Embryonic facial prominence (tissue), 1 donor: ENCODE measurements at regions not wholly inside any gene's neighbourhood (a gene's known extent, or its start where the extent isn't known, plus 50 kb on each side); places are given as distances from the start of the nearest gene placed in this dataset.

ENCODE experiments used
- DNase-seq: peaks from one replicate; pipeline ENCODE4 v3.0.0-alpha.2; 2016; ENCODE audit errors: extremely low spot score

DNA sequence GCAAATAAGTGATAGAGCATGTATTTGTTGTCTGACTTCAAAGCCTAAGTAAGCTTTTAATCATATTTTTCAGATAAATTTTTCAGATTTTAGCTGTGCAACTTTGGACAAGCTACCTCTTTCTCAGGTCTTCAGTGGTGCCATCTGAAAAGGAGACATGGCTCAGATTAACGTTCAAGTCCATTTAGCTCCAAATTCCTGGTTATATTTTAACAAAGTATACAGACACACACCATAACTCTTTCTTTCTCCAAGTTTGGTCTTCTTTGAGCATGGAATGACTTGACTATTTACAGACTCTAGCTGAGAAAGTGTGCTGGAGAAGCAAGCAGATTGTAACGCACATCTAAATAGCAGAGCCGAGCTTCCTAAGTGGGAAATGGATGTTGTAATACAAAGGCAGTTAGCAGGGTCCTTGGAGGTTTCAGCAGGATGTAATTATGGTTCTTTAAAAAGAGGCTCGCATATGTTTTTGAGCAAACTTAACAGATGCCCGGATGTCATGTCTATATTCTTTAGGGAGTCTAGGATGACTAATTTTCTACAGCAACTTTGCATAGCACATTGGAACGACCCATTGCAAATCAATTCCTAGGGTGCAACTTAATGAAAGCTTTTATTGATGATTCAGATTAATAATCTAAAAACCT is 128.1 kb upstream of the E2F8 start:
- peak; percentile 28 for DNase-seq

DNA sequence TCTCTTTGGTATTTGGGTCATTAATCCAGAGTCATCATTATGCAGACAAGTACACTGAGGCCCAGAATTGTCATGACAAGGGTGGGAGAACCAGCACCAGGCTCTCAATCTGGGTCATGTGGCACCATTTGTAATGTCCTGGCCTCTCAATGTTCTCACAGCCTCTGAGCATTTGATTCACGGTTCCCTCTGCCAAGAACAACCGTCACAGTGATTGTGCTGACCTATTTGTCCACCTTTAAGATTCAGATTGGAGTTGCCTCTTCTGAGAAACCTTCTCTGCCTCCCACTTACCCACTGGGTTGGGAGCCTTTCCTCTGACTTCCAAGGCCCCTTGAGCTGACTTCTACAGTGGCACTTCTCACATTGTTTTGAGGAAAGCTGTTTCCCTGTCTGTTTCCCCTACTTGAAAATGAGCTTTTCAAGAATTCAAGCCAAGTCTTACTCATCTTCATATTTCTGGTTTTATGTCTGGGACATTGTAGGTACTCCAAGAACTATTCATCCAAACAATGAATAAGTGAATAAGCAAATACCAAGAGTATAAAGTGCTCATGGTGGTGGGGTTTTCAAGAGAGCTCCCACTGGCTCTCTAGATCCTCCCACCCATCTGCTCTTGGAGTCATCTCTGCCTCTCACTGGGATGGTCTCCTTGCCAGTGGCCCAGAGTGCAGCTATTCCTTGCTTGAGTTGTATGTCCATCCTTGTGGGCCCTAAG is 126.4 kb upstream of the E2F8 start:
- DNase-seq = no peak

DNA sequence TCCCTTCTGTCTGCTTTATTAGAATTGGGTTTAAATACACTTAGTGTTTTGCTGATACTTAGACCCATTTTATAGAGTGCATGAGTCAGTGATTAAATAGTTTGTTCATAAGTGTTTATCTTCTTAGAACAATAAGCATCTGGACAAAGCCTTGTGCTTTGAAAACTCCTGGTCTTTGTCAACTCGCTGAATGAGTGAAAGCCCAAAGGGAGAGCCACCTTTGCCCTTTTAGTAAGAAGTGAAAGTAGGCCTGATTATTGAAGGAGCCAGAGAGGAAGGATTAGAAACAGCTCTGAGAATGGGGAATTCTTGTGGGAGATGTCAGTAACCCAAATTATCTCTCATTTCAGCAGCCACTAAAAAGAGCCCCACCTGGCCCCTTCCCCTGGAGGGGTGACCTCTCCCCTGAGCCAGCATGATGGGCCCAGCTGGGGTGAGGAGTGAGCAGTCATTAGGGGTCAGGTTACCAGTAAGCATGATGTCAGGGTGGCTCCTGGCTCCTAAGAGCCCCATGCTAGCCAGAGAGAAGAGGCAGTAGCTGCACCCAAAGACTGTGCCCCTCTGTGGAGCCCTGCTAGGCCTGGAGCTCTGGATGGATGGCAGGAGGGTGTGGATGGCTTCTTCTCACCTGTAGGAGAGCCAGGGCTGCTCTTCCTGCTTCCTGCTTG is 125.1 kb upstream of the E2F8 start:
- no peak for DNase-seq

DNA sequence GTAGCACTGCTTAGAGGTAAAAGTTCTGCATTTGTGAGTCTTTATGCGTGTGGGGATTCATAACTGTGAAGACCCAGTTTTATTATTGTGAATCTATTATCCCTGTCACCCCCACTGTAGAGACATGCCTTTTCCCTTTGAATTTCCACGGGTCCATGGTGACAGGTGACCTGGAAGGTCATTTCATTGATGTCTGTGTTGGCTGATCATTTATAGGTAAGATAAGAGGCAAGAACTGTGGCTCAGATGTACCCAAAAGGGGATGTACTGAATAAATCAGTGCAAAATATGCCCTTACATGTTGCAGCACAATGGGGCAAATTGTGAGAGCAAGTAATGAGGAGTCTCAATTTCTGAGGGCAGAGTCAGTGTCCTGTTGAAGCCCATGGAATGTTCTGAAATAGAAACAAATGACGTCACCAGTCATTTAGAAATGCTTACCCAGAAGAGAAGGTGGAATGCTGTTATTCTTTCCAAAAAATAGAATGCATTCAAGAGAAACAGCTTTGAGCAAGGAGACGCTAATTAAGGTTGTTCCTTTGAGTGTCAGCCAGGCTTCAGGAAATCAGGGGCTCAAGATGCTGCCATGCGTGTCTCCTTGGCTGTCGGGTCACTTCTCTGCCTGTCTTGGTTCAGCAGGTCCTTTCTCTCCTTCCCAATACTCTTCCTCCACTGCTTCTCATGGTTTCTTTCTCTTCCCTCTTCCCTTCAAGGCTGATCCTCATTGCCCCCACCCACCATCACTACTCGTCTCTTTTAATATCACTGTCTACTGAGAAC is 118.7 kb upstream of the E2F8 start:
- no peak for DNase-seq

DNA sequence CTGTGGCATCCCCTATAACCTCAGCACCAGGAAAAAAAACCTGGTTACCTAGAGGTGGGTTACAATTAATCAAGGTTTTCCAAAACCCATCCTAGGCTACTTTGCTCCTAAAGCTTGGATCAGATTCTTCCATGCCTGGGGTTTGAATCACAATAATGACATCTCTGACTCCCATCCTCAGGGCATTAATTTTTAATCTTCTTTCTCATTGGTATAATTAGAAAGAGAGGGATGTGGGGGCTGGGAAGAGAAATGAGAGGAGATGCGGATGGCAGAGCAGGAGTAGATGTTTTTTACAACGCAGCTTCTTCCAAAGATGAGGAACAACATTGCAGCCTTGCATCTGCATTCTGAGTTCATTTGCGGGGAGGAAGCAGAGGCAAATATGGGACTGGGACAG is 117.2 kb upstream of the E2F8 start:
- no peak for DNase-seq

DNA sequence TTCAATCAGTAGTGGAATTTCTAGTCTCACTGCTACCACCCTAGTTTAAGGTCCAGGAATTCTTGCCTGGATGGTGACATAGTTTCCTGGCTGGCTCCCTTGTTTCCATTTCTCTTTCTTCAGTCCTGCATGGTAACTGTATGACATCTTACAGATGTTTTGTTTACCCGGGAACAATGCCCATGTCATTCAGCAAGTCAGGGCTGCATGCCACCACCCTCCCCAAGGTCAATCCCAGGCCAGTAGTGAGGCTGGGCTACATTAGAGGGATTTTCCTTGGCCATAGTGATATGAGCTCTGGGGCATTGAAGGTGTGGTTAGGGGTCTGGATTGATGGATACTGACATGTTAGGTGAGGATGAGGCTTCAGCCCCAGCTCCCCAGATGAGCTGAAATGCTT is 114.9 kb upstream of the E2F8 start:
- no peak for DNase-seq

DNA sequence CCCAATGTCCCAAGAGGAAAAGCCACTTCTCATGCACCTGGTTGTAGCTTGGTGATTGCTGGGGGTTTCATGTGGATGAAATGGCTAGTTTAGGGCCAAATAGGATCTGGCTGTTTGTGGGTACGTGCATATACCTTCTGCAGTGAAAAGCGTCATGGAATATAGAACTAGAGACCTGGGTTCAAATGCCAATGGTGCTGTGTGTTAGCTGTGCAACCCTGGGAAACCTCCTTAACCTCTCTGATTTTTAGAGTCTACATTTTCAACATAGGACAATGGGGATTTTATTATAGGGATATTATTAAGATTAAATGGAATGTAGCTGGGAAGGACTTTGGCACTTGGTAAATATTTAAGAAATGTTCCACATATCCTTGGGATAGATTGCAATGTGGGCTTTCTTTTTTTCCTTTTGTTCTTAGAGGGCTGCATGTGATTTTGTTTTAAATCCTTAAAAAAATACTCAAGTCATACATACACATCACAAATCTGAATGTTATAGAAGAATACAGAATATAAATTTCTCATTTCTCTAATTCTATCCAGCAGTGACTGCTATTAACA is 112.6 kb upstream of the E2F8 start:
- DNase-seq = no peak

DNA sequence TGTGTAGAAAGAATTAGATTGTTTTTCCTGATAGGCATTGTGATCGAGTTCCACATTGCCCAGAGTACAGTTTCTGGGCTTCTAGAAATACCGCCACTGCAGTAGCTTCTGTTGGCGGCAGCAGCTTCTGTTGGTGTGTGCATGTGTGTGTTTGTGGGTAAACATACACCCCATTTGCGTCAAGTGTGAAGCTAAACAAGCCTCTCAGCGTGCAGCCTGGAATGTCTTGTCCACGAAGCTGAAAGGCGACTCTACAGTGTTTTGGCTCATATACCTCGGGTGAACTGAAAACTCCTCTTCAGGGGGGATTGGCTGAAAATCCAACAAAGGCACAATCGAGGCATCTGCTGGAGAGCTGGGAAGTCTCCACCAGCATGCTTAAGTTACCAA is 112.0 kb upstream of the E2F8 start:
- DNase-seq = no peak

DNA sequence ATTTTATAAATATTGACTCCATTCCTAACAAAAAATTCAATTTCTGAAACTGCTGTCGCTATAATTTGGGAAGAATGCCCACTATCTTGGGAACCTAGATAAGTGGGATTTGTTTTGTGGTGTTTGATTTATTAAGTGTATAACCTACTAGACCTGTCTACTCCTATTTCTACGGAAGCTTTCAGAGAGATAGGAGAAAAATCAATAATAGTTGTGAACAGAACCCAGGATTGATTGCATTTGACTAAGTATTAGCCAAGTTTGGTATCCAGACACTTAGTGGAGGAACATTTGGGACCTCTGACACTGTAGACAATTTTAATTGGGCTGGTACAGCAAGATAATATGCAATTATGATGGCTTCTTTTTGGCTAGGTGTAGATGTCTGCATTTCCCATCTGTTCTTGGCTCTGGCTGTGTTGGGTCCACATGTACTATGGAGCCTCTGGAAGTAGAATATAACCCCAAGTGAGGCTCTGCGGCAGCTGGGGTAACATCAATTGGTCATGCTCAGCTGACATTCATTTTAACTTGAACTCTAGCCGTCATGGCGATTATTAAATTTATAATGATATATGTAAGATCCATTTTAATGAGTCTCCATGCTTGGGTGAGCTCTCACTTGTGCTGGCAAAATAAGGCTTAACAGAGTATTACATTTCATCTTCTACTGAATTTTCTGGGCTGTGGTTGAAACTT is 111.5 kb upstream of the E2F8 start:
- DNase-seq = no peak

DNA sequence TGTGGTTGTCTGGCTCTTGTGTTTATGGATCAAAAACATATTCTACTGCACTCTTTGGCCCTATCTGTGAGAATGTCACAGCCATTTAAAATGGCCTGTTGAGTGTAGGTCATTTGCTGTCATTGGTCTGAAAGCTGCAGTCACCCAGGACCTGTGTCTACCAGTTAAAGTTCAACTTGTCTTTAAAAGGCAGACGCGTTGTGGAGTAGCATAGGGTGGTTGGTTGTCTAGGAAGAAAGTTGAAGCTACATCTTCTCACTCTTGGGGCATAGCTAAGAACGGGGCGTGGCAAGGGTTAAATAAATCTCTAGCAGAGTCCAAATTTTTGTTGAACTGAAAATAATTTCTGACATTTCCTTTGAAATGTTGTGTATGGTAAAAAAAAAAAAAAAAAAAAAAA is 110.7 kb upstream of the E2F8 start:
- no peak for DNase-seq

DNA sequence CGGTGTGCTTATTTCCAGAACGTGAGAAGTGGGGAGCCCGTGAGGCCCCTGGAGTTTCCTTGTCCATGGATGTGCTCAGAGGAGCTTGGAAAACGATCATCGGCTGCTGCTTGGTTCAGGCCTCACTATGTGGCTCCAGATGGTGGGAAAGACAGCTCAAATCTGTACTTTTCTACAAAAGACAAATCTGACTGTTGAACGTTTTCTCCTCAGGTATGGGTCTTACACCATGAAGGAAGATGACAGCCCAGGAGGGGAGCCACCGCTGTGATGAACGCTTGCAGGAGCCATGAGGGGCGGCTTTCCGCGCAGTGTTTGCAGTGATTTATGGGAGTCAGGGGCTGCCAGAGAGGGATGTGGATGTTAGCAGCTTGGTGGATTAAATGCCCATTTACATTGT is 109.4 kb upstream of the E2F8 start:
- no peak for DNase-seq

DNA sequence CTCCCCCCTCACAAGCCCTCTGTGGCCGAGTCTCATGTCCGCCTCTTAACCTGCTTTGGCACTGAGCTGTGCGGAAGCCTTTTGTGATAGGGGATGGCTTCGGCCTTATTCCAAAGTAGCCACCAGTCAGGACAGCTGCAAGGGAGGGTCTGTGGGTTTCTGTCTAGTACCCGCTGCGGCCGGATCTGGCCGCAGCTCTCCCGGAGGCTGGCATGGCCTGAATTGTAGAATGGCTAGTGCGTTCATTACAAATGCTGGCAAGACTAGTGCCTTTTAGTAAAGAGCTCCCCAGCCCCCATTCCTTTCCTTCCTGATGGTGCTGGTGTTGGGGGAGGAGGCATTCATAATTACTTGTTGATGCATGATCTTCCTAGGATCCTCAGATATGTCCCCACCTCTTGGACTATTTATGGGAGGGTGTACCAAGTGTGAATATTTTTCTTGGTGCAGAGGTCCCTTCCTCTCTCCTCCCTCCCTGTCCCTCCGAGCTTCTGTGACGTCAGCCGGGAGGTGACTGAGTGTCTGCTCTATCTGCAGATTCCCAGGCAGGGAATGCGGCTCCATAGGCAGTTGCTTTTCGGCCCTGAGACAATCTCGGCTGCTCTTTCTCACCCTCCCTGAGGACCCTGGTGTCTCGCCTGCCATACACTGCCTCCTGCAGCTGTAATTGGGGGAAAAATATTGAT is 108.7 kb upstream of the E2F8 start:
- DNase-seq = no peak

DNA sequence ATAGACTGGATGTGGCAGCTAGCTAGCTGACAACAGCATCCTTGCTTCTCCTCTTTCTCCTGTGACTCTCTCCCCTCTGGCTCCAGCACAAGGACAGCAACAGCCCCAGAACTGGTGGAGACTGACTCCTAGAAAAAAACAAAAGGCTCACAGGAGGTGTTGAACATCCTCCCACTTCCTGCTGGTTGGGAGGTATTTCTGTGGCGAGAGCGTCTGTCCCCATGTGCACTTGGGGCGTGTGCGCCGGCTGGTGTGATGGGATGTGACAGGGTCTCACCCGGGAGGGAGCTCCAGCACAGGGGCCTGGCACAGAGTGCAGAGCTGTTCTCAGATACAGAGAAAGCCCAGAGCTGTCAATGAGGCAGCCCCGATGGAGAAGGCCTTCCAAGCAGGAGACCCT is 107.2 kb upstream of the E2F8 start:
- no peak for DNase-seq

DNA sequence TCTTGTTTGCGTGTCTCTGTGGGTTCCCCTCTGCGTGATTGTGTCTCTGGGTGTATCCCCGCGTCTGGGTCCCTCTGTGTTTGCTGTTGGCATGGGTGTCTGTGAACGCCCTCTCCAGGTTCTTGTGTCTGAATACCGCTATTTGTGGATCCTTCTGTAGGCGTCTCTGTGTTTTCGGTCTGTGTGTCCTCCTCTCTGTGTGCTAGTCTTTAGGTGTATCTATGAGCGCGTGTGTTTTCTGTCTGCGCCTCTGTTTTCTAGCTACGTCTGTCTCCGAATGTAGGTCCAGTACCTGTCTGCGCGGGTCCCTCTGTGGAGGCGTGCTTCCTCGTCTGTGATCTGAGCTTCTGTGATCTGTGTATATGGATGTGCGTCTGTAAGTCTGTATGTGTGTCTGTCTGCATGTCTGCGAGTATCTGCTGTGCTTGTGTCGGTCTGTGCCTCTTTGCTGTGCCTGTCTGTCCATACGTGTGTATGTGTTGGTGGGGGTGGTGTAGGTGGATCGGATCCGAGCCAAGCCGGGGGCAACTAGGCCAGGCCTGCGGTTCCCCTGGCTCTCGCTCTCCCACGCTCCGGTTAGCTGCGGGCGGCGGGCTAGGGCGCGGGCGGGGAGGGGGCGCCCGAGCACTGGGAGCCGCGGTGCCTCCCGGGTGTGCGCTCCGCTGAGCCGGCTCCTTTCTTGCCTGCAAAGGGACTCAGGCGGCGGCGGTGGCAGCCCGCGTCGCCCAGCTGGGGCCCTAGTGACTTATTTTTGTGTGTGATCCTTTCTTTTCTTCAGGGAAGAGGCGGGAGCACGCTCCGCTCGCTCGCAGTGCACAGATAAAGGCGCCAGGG is 105.3 kb upstream of the E2F8 start:
- no peak for DNase-seq

DNA sequence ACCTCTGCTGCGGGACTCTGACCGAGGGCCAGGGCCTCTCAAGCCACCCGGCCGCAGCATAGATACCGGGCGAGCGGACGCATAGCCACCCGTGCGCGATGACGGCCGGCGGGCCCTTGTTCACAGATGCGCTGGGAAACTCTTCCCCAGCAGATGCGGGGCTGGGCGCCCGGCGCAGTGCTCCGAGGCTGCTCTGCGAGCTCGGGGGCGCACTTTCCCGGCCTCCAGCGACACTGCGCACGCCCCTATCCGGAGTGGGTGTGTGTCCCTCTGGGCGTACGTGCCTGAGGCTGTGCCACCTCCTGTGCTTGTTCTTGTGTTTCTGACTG is 104.7 kb upstream of the E2F8 start:
- no peak for DNase-seq

DNA sequence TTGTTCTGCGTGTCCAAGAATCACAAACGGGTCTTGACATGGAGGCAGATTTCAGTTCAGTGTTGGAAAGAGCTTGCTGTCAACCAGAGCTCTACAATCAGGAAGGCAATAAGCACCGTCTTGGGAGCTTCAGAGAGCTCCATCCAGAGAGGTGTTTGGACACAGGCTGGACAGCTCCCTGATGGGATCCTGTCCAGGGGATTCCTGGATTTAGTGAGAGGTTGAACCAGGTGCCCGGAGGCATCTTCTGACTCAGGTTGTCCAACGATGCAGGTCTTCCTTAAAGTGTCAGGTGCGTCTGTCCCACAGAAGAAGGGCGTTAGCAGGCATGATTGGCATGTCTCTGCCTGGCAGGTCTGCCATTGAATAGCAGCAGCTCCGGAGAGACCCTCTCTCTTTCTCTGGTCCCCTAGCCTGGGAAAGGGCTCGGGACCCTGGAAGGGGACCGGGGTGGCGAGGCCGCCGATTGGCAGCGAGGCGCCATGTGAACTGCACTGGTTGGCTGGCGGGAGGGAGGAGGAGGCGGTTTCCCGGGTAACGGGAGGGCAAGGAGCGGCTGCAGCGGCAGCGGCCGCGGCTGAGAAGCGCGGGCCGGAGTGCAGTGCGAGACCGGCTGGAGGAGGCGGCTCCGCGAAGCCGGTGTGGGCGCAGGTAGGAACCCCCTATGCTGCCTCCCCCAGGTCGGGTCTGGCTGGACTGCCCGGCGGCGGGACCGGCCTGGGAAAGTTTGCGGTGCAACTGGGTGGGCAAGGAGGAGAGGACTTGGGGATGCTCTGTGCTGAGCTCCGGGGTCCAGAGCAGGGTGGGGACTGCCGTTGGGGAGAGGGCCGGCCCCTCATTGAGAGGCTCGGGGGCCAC is 104.1 kb upstream of the E2F8 start:
- no peak for DNase-seq

DNA sequence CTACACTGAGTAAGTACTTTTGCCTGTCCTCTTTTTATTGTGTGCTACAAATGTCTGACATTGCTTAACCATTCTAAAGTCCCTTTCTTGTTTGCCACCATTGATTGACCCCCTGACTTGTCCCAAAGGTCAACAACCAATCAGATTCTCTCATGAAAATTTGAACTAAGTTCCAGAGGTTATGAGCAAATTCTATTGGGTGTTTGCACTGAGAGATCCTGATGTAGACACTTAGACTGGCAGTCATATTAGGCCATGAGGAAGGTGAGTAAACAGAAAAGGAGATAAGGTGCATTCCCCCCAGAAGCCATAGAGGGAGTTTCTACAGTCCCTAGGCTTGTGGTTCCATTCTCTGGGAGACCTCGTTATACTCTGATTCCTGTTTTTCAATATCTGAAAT is 101.3 kb upstream of the E2F8 start:
- no peak for DNase-seq

DNA sequence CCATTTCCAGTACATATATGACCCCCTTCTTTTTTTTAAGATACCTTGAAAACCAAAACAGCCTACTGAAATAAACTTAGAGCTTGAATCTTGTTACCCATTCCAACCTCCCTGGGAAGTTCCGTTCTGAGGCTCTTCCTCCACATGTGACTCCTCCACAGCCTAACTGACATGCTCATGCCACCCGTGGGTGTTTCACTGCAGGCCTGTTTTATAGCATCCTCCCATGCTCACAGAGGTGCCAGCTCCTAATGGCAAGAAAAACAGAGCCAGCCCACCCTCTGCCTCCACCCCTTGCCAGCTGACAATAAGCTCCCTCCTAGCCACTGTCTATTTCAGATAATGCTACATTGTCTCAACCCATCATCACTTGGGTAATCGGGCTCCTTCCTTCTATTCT is 97.6 kb upstream of the E2F8 start:
- DNase-seq = no peak

DNA sequence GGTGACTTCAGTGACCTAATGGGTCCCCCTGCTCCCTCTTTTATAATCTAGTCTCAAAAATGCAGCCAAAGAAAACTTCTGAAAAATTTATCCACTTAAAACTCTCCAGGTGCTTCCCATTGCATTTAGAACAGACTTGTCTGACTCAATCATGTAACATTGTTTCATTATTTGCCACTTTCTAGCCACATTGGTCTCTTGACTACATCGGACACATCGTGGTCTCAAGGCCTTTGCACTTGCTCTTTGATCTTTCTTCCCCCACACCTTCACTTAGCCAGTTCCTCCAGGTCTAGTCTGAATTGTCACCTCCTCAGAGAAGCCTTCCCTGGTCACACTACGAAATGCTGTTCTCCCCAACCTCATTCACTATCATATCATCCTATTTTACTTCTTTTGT is 97.0 kb upstream of the E2F8 start:
- no peak for DNase-seq
